Urinary bladder (tissue), 3 donors: ENCODE measurements at regions not wholly inside any gene's neighbourhood (a gene's known extent, or its start where the extent isn't known, plus 50 kb on each side); places are given as distances from the start of the nearest gene placed in this dataset.

Experiments used
- DNase-seq: peaks from one replicate; pipeline ENCODE4 v3.0.0-alpha.2; 2015; ENCODE audit errors: extremely low spot score
- H3K27ac ChIP-seq: one replicate; pipeline ENCODE4 v1.5.1; 2013; ENCODE audit warnings: low read depth, mild to moderate bottlenecking, moderate library complexity
- H3K36me3 ChIP-seq: one replicate; pipeline ENCODE4 v1.6.1; 2013; ENCODE audit warnings: mild to moderate bottlenecking, moderate library complexity; ENCODE audit not compliant: insufficient read depth
- H3K4me1 ChIP-seq: one replicate; pipeline ENCODE4 v1.6.1; 2013; ENCODE audit warnings: mild to moderate bottlenecking, moderate library complexity; ENCODE audit not compliant: insufficient read depth
- H3K4me3 ChIP-seq: one replicate; pipeline ENCODE4 v1.5.1; 2013; ENCODE audit warnings: low read depth, low read length
- WGBS: extraction: QIAGEN DNeasy Blood & Tissue Kit; methylation state at CpG from one replicate; pipeline ENCODE4 v1.1.7; 2013; 5-methylcytosine and 5-hydroxymethylcytosine counted together
- donor health status: healthy with polysubstance abuse.
- donor health status: healthy.

- H3K4me1 ChIP-seq, result no peaks in the 10 kb centered on the region
- WGBS, result 48% methylated on average over 14 of the region's 14 CpGs
- no peak for DNase-seq
- H3K36me3 ChIP-seq, result no peaks in the 10 kb centered on the region
- no peak overlapping the region for H3K4me3 ChIP-seq
- no peak overlapping the region for H3K27ac ChIP-seq
Observed at GRCh38 chr11:15649371-15650104, 534.8 kb downstream of the INSC start.

- peak; percentile 72 for DNase-seq
- Histone ChIP-seq H3K27ac (no peak overlapping the region), H3K4me1 (no peaks in the 10 kb centered on the region), H3K4me3 (peak overlapping the region; percentile 31), H3K36me3 (no peaks in the 10 kb centered on the region)
- 7% methylated on average over 41 of the region's 41 CpGs for WGBS
Observed at GRCh38 chr11:15650105-15650938, 535.6 kb downstream of the INSC start.

- Histone ChIP-seq H3K36me3 (no peaks in the 10 kb centered on the region), H3K4me1 (no peaks in the 10 kb centered on the region), H3K27ac (no peak overlapping the region), H3K4me3 (no peak overlapping the region)
- WGBS, result 85% methylated on average over 22 of the region's 22 CpGs
- DNase-seq, result no peak
Observed at GRCh38 chr11:15651033-15651432, 536.3 kb downstream of the INSC start.

GRCh38 chr11:15651816-15652215 lies 537.1 kb downstream of the INSC start:
- 59% methylated on average over 11 of the region's 11 CpGs for WGBS
- H3K36me3 ChIP-seq, result no peaks in the 10 kb centered on the region
- H3K27ac ChIP-seq, result no peak overlapping the region
- no peaks in the 10 kb centered on the region for H3K4me1 ChIP-seq
- DNase-seq, result no peak
- H3K4me3 ChIP-seq, result no peak overlapping the region

- Histone ChIP-seq H3K27ac (no peak overlapping the region), H3K4me3 (no peak overlapping the region), H3K36me3 (no peaks in the 10 kb centered on the region), H3K4me1 (no peaks in the 10 kb centered on the region)
- no peak for DNase-seq
- WGBS, result 92% methylated on average over 4 of the region's 4 CpGs
Observed at GRCh38 chr11:15653191-15653710, 538.5 kb downstream of the INSC start.

GRCh38 chr11:15654451-15654850 lies 539.7 kb downstream of the INSC start:
- H3K27ac ChIP-seq, result no peak overlapping the region
- no peak overlapping the region for H3K4me3 ChIP-seq
- no peaks in the 10 kb centered on the region for H3K4me1 ChIP-seq
- no peaks in the 10 kb centered on the region for H3K36me3 ChIP-seq
- DNase-seq, result no peak
- 81% methylated on average over 4 of the region's 4 CpGs for WGBS

GRCh38 chr11:15655552-15655951 lies 540.8 kb downstream of the INSC start:
- H3K36me3 ChIP-seq, result no peaks in the 10 kb centered on the region
- 85% methylated on average over 8 of the region's 8 CpGs for WGBS
- no peaks in the 10 kb centered on the region for H3K4me1 ChIP-seq
- H3K27ac ChIP-seq, result no peak overlapping the region
- H3K4me3 ChIP-seq, result no peak overlapping the region
- no peak for DNase-seq

GRCh38 chr11:15657264-15657663 lies 542.5 kb downstream of the INSC start:
- H3K4me3 ChIP-seq, result no peak overlapping the region
- no peaks in the 10 kb centered on the region for H3K36me3 ChIP-seq
- no peak for DNase-seq
- no peak overlapping the region for H3K27ac ChIP-seq
- WGBS, result 96% methylated on average over 5 of the region's 5 CpGs
- H3K4me1 ChIP-seq, result no peaks in the 10 kb centered on the region

GRCh38 chr11:15660496-15660895 lies 545.8 kb downstream of the INSC start:
- H3K4me3 ChIP-seq, result no peak overlapping the region
- DNase-seq, result no peak
- WGBS, result 94% methylated on average over 3 of the region's 3 CpGs
- H3K27ac ChIP-seq, result no peak overlapping the region
- no peaks in the 10 kb centered on the region for H3K4me1 ChIP-seq
- no peaks in the 10 kb centered on the region for H3K36me3 ChIP-seq

GRCh38 chr11:15662285-15662684 lies 547.6 kb downstream of the INSC start:
- Histone ChIP-seq H3K36me3 (no peaks in the 10 kb centered on the region), H3K4me3 (no peak overlapping the region), H3K27ac (no peak overlapping the region), H3K4me1 (no peaks in the 10 kb centered on the region)
- DNase-seq, result no peak
- 65% methylated on average over 1 of the region's 1 CpG for WGBS

GRCh38 chr11:15663777-15664218 lies 549.1 kb downstream of the INSC start:
- H3K36me3 ChIP-seq, result no peaks in the 10 kb centered on the region
- H3K27ac ChIP-seq, result no peak overlapping the region
- H3K4me3 ChIP-seq, result no peak overlapping the region
- no peaks in the 10 kb centered on the region for H3K4me1 ChIP-seq
- DNase-seq, result no peak
- 72% methylated on average over 7 of the region's 7 CpGs for WGBS

- DNase-seq, result no peak
- Histone ChIP-seq H3K27ac (no peak overlapping the region), H3K36me3 (no peaks in the 10 kb centered on the region), H3K4me1 (no peaks in the 10 kb centered on the region), H3K4me3 (no peak overlapping the region)
- 64% methylated on average over 4 of the region's 4 CpGs for WGBS
Observed at GRCh38 chr11:15665368-15665871, 550.7 kb downstream of the INSC start.

GRCh38 chr11:15667127-15667725 lies 552.5 kb downstream of the INSC start:
- Histone ChIP-seq H3K36me3 (no peaks in the 10 kb centered on the region), H3K4me3 (no peak overlapping the region), H3K27ac (no peak overlapping the region), H3K4me1 (no peaks in the 10 kb centered on the region)
- WGBS, result 90% methylated on average over 3 of the region's 3 CpGs
- no peak for DNase-seq
